HepG2 (cell line): ENCODE measurements at regions not wholly inside any gene's neighbourhood (a gene's known extent, or its start where the extent isn't known, plus 50 kb on each side); places are given as distances from the start of the nearest gene placed in this dataset.

Source experiments
- FOXC1 ChIP-seq: sonication (generic); formaldehyde crosslinking; IDR thresholded peaks from 2 replicates; pipeline ENCODE4 v1.8.0; 2022; ENCODE audit warnings: mild to moderate bottlenecking, missing genetic modification reagents, borderline replicate concordance
- HMG20B ChIP-seq: conservative IDR thresholded peaks from 2 replicates; pipeline ENCODE4 v1.6.1; 2016; ENCODE audit warnings: missing genetic modification reagents, missing compliant biosample characterization
- KAT7 ChIP-seq: IDR thresholded peaks from 2 replicates; pipeline ENCODE4 v1.6.1; 2018; ENCODE audit warnings: borderline replicate concordance, missing compliant biosample characterization
- KDM1A ChIP-seq: IDR thresholded peaks from 2 replicates; pipeline ENCODE4 v1.6.1; 2016; ENCODE audit warnings: missing compliant biosample characterization
- MBNL3 ChIP-seq: fragments of 250-450 bp; sonication (Bioruptor Pico); conservative IDR thresholded peaks from 2 replicates; pipeline ENCODE4 v1.8.0; 2022; ENCODE audit warnings: mild to moderate bottlenecking, inconsistent platforms
- MTF1 ChIP-seq: sonication (generic); formaldehyde crosslinking; IDR thresholded peaks from 2 replicates; pipeline ENCODE4 v1.5.0; 2020; ENCODE audit warnings: missing genetic modification reagents
- NR2F1 ChIP-seq, 2 experiments: fragments of 450-650 bp in 1 of 2; formaldehyde crosslinking in 1 of 2; IDR thresholded peaks; 2 replicates each; pipeline versions ENCODE4 v1.5.0 to v1.6.1; 2016 to 2020; ENCODE audit warnings: mild to moderate bottlenecking in 1 of 2, missing compliant biosample characterization in 1 of 2, missing genetic modification reagents in 1 of 2, moderate library complexity in 1 of 2
- NR2F6 ChIP-seq, 2 experiments: IDR thresholded peaks; 2 replicates each; pipeline ENCODE4 v1.6.1; 2016; ENCODE audit warnings: antibody characterized with exemption in 1 of 2, mild to moderate bottlenecking in 1 of 2
- SNRNP70 ChIP-seq: fragments of 200-400 bp; formaldehyde crosslinking; IDR thresholded peaks from 2 replicates; pipeline ENCODE4 v1.6.1; 2017; ENCODE audit warnings: mild to moderate bottlenecking, low read depth, low read length, moderate library complexity
- SOX6 ChIP-seq, 2 experiments: fragments of 450-650 bp in 1 of 2; sonication (generic) in 1 of 2; formaldehyde crosslinking in 1 of 2; IDR thresholded peaks; 2 replicates each; pipeline versions ENCODE4 v1.4.0 to v1.6.1; 2017 to 2020; ENCODE audit warnings: antibody characterized with exemption in 1 of 2, mild to moderate bottlenecking in 1 of 2, missing genetic modification reagents in 1 of 2
- ZFP41 ChIP-seq: sonication (generic); formaldehyde crosslinking; IDR thresholded peaks from 2 replicates; pipeline ENCODE4 v1.4.0; 2020; ENCODE audit warnings: mild to moderate bottlenecking, missing genetic modification reagents, borderline replicate concordance
- ZNF205 ChIP-seq: IDR thresholded peaks from 2 replicates; pipeline ENCODE4 v1.6.1; 2018; ENCODE audit warnings: missing biosample characterization, missing genetic modification reagents
- ZNF256 ChIP-seq: sonication (generic); formaldehyde crosslinking; conservative IDR thresholded peaks from 2 replicates; pipeline ENCODE4 v1.4.0; 2020; ENCODE audit warnings: missing genetic modification reagents
- ZNF329 ChIP-seq: sonication (generic); formaldehyde crosslinking; IDR thresholded peaks from 2 replicates; pipeline ENCODE4 v1.9.0; 2021; ENCODE audit warnings: low read depth, mild to moderate bottlenecking, missing genetic modification reagents
- ZNF430 ChIP-seq: sonication (generic); formaldehyde crosslinking; IDR thresholded peaks from 2 replicates; pipeline ENCODE4 v1.9.0; 2021; ENCODE audit warnings: mild to moderate bottlenecking, missing genetic modification reagents
- ZNF510 ChIP-seq: sonication (generic); formaldehyde crosslinking; IDR thresholded peaks from 2 replicates; pipeline ENCODE4 v1.4.0; 2020; ENCODE audit warnings: low read depth, mild to moderate bottlenecking, missing genetic modification reagents
- ZNF598 ChIP-seq: sonication (generic); formaldehyde crosslinking; IDR thresholded peaks from 2 replicates; pipeline ENCODE4 v1.5.1; 2020; ENCODE audit warnings: mild to moderate bottlenecking, missing genetic modification reagents, borderline replicate concordance
- ZNF629 ChIP-seq: sonication (generic); formaldehyde crosslinking; conservative IDR thresholded peaks from 2 replicates; pipeline ENCODE4 v1.5.0; 2020; ENCODE audit warnings: missing genetic modification reagents
- ZNF746 ChIP-seq: sonication (generic); formaldehyde crosslinking; IDR thresholded peaks from 2 replicates; pipeline ENCODE4 v1.8.0; 2022; ENCODE audit warnings: mild to moderate bottlenecking, missing genetic modification reagents
- TF ChIP-seq, protein P1 (sequence below): sonication (generic); formaldehyde crosslinking; IDR thresholded peaks from 2 replicates; pipeline ENCODE4 v1.4.0; 2020; ENCODE audit warnings: mild to moderate bottlenecking, missing genetic modification reagents, borderline replicate concordance
- TF ChIP-seq, protein P2 (sequence below): IDR thresholded peaks from 2 replicates; pipeline ENCODE4 v1.6.1; 2016; ENCODE audit warnings: missing biosample characterization, missing genetic modification reagents, low read depth
- TF ChIP-seq, protein P3 (sequence below): sonication (generic); formaldehyde crosslinking; IDR thresholded peaks from 2 replicates; pipeline ENCODE4 v1.4.0; 2020; ENCODE audit warnings: missing genetic modification reagents, borderline replicate concordance
- TF ChIP-seq, protein P4 (sequence below): sonication (generic); formaldehyde crosslinking; IDR thresholded peaks from 2 replicates; pipeline ENCODE4 v1.8.0; 2022; ENCODE audit warnings: missing genetic modification reagents, low read depth, mild to moderate bottlenecking, borderline replicate concordance

DNA sequence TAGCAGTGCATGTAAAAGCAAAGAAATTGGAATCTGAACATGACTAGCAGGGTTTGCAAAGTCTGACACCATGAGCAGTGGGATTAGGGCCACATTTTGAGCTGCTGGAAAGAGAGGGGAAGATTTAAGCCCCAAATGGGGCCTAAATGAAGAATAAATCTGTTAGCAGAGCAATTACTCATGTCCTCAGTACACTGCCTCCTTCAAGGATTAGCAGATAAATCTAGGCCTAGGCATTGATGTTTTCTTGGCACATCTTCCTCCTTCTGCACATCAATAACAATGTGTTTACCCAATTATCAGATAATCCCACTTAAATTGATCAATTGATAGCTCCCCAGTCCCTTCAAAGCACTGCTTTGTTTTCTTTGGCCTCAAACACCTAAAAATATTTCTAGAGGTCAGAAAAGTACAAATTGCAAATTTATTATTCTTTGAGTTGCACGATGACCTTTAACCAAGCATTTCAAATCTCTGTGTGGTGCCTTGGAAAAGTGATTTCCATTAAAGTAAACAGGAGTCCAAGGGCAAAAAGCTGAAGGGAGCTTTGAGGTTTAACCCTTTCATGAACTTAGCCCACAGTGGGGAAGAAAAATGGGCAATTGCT is 514.7 kb upstream of the CHORDC1 start (continued):
- TF ChIP-seq ZNF629 (CRISPR knock-in tag) (no peak), KDM1A (CRISPR knock-in tag) (no peak), KAT7 (CRISPR knock-in tag) (no peak), ZNF510 (CRISPR knock-in tag) (no peak), ZNF746 (no peak), NR2F1 (CRISPR knock-in tag; IDR thresholded peaks at IDR 0.05) (peak in 1 of 2 experiments; percentile 72; a peak in 2 of 4 replicates), SNRNP70 (no peak), ZNF329 (no peak), ZNF598 (CRISPR knock-in tag) (no peak), SOX6 (IDR thresholded peaks at IDR 0.05) (no peak), SOX6 (CRISPR knock-in tag; IDR thresholded peaks at IDR 0.05) (peak; percentile 53; the same call in 1 of the 2 replicates), HMG20B (CRISPR knock-in tag) (peak; percentile 72; the same call in 1 of the 2 replicates), ZFP41 (CRISPR knock-in tag) (no peak), ZNF205 (CRISPR knock-in tag) (no peak), ZNF256 (CRISPR knock-in tag) (no peak), NR2F6 (IDR thresholded peaks at IDR 0.05) (peak; percentile 74), NR2F6 (CRISPR knock-in tag; IDR thresholded peaks at IDR 0.05) (no peak), FOXC1 (CRISPR knock-in tag) (no peak), MTF1 (no peak), MBNL3 (CRISPR knock-in tag) (no peak), ZNF430 (CRISPR knock-in tag) (no peak)
- TF ChIP-seq, protein P1, sequence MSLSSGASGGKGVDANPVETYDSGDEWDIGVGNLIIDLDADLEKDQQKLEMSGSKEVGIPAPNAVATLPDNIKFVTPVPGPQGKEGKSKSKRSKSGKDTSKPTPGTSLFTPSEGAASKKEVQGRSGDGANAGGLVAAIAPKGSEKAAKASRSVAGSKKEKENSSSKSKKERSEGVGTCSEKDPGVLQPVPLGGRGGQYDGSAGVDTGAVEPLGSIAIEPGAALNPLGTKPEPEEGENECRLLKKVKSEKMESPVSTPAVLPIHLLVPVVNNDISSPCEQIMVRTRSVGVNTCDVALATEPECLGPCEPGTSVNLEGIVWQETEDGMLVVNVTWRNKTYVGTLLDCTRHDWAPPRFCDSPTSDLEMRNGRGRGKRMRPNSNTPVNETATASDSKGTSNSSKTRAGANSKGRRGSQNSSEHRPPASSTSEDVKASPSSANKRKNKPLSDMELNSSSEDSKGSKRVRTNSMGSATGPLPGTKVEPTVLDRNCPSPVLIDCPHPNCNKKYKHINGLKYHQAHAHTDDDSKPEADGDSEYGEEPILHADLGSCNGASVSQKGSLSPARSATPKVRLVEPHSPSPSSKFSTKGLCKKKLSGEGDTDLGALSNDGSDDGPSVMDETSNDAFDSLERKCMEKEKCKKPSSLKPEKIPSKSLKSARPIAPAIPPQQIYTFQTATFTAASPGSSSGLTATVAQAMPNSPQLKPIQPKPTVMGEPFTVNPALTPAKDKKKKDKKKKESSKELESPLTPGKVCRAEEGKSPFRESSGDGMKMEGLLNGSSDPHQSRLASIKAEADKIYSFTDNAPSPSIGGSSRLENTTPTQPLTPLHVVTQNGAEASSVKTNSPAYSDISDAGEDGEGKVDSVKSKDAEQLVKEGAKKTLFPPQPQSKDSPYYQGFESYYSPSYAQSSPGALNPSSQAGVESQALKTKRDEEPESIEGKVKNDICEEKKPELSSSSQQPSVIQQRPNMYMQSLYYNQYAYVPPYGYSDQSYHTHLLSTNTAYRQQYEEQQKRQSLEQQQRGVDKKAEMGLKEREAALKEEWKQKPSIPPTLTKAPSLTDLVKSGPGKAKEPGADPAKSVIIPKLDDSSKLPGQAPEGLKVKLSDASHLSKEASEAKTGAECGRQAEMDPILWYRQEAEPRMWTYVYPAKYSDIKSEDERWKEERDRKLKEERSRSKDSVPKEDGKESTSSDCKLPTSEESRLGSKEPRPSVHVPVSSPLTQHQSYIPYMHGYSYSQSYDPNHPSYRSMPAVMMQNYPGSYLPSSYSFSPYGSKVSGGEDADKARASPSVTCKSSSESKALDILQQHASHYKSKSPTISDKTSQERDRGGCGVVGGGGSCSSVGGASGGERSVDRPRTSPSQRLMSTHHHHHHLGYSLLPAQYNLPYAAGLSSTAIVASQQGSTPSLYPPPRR: peak; percentile 76
- TF ChIP-seq, protein P2, sequence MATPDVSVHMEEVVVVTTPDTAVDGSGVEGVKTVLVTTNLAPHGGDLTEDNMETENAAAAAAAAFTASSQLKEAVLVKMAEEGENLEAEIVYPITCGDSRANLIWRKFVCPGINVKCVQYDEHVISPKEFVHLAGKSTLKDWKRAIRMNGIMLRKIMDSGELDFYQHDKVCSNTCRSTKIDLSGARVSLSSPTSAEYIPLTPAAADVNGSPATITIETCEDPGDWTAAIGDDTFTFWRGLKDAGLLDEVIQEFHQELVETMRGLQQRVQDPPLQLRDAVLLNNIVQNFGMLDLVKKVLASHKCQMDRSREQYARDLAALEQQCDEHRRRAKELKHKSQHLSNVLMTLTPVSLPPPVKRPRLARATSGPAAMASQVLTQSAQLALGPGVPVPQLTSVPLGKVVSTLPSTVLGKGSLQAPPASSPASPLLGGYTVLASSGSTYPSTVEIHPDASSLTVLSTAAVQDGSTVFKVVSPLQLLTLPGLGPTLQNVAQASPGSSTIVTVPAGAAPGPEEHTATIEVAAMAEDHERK (CRISPR knock-in tag): no peak
- TF ChIP-seq, protein P3, sequence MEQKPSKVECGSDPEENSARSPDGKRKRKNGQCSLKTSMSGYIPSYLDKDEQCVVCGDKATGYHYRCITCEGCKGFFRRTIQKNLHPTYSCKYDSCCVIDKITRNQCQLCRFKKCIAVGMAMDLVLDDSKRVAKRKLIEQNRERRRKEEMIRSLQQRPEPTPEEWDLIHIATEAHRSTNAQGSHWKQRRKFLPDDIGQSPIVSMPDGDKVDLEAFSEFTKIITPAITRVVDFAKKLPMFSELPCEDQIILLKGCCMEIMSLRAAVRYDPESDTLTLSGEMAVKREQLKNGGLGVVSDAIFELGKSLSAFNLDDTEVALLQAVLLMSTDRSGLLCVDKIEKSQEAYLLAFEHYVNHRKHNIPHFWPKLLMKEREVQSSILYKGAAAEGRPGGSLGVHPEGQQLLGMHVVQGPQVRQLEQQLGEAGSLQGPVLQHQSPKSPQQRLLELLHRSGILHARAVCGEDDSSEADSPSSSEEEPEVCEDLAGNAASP: no peak
- TF ChIP-seq, protein P4, sequence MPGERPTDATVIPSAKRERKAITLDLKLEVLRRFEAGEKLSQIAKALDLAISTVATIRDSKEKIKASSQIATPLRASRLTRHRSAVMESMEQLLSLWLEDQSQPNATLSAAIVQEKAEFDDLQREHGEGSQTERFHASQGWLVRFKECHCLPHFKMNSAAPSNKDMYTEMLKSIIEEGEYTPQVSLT (CRISPR knock-in tag): no peak
